ENCODE measurements at regions not wholly inside any gene's neighbourhood (a gene's known extent, or its start where the extent isn't known, plus 50 kb on each side); places are given as distances from the start of the nearest gene placed in this dataset.

GRCh38 chr12:60148109-60148508, 552.3 kb downstream of the SLC16A7 start:
- TF ChIP-seq NBN (IDR thresholded peaks at IDR 0.05; ENCODE audit: low read depth), result no peak
- TF ChIP-seq HNRNPLL (IDR thresholded peaks at IDR 0.05; ENCODE audit: low read depth, low read length, poor library complexity, severe bottlenecking), result no peak
- no peak for TF ChIP-seq TAF15 (IDR thresholded peaks at IDR 0.05; ENCODE audit: low read depth, low read length)
- TF ChIP-seq RERE (CRISPR knock-in tag; IDR thresholded peaks at IDR 0.05; ENCODE audit: borderline replicate concordance), result no peak

Data from K562 (cell line).